Stomach (tissue), 8 donors: ENCODE measurements at regions not wholly inside any gene's neighbourhood (a gene's known extent, or its start where the extent isn't known, plus 50 kb on each side); places are given as distances from the start of the nearest gene placed in this dataset.

Source experiments
- DNase-seq, 2 donors: peaks; one replicate each; pipeline versions ENCODE4 v3.0.0 to v3.0.0-alpha.2; 2013 to 2019
- H3K27ac ChIP-seq, 5 donors: fragments of 200-600 bp in 4 of 5; sonication (generic) in 4 of 5; one replicate each; pipeline ENCODE4 v1.5.1; 2013 to 2019; ENCODE audit warnings: mild to moderate bottlenecking in 1 of 5, moderate library complexity in 1 of 5
- H3K27me3 ChIP-seq, 3 donors: fragments of 200-600 bp; sonication (generic); one replicate each; pipeline ENCODE4 v1.5.1; 2017 to 2019; ENCODE audit warnings: mixed run types in 1 of 3
- H3K36me3 ChIP-seq, 4 donors: fragments of 200-600 bp; sonication (generic); 1 replicate in 3 of 4; 2 replicates in 1 of 4; pipeline ENCODE4 v1.5.1; 2016 to 2019
- H3K4me1 ChIP-seq, 4 donors: fragments of 200-600 bp; sonication (generic); one replicate each; pipeline ENCODE4 v1.5.1; 2016 to 2019
- H3K4me3 ChIP-seq, 4 donors: fragments of 200-600 bp; sonication (generic) in 3 of 4; one replicate each; pipeline ENCODE4 v1.5.1; 2016 to 2019; ENCODE audit warnings: mild to moderate bottlenecking in 1 of 4
- H3K9me3 ChIP-seq, 4 donors: fragments of 200-600 bp; sonication (generic); one replicate each; pipeline ENCODE4 v1.5.1; 2016 to 2019
- CTCF ChIP-seq, 7 experiments: fragments of 450-650 bp in 4 of 7; fragments of 200-600 bp in 3 of 7; sonication (generic) in 3 of 7; IDR thresholded peaks; one replicate each; pipeline ENCODE4 v1.5.1; 2016 to 2019; ENCODE audit warnings: antibody characterized with exemption in 7 of 7, control low read depth in 2 of 7, mild to moderate bottlenecking in 1 of 7
- EP300 ChIP-seq: sonication (generic); formaldehyde crosslinking; IDR thresholded peaks from one replicate; pipeline ENCODE4 v1.6.1; 2017; ENCODE audit warnings: antibody characterized with exemption
- POLR2A ChIP-seq, 4 donors: fragments of 450-650 bp; IDR thresholded peaks; one replicate each; pipeline ENCODE4 v1.6.1; 2016; ENCODE audit warnings: antibody characterized with exemption in 4 of 4, control low read depth in 2 of 4, mild to moderate bottlenecking in 1 of 4, moderate library complexity in 1 of 4
- POLR2AphosphoS5 ChIP-seq, 3 donors: sonication (generic); formaldehyde crosslinking; IDR thresholded peaks; one replicate each; pipeline ENCODE4 v1.6.1; 2016; ENCODE audit warnings: antibody characterized with exemption in 3 of 3
- WGBS, 5 donors: extraction: QIAGEN DNeasy Blood & Tissue Kit in 3 of 5; methylation state at CpG; one replicate each; pipeline versions ENCODE4 v1.1.5 to v1.1.7; 2013 to 2018; 5-methylcytosine and 5-hydroxymethylcytosine counted together
- intact Hi-C: fragments of 100-400 bp; cut with DNase I; formaldehyde crosslinking; loops from one replicate; pipeline ENCODE4 v1.15.1; 2023; ENCODE audit warnings: low total_unique reads
- donor health status: healthy with polysubstance abuse.
- donor health status: Bipolar disorder and iron deficiency.
- donor health status: healthy.

GRCh38 chr11:106421676-106422292, 344.3 kb downstream of the AASDHPPT start:
- Histone ChIP-seq H3K36me3 (no peaks in the 10 kb centered on the region), H3K27me3 (no peaks in the 10 kb centered on the region), H3K9me3 (no peaks in the 10 kb centered on the region), H3K4me3 (no peak overlapping the region), H3K4me1 (no peaks in the 10 kb centered on the region), H3K27ac (no peak overlapping the region)
- 18 to 46% (median 34%) methylated on average over 1 of the region's 1 CpG for WGBS, 5 donors
- intact Hi-C loops: no loop called here
- no peak for DNase-seq
- TF ChIP-seq POLR2AphosphoS5 (IDR thresholded peaks at IDR 0.05) (no peak), CTCF (IDR thresholded peaks at IDR 0.05) (no peak)

- 58 to 71% (median 64%) methylated on average over 3 of the region's 3 CpGs for WGBS, 5 donors
Measured at GRCh38 chr11:106422583-106422982, 345.1 kb downstream of the AASDHPPT start.

GRCh38 chr11:106424111-106424510, 346.6 kb downstream of the AASDHPPT start:
- Histone ChIP-seq H3K9me3 (no peaks in the 10 kb centered on the region), H3K27me3 (no peaks in the 10 kb centered on the region), H3K27ac (no peak overlapping the region), H3K36me3 (no peaks in the 10 kb centered on the region), H3K4me1 (no peaks in the 10 kb centered on the region), H3K4me3 (no peak overlapping the region)
- WGBS, 5 donors: 72 to 83% (median 78%) methylated on average over 3 of the region's 3 CpGs
- intact Hi-C loops: no loop called here
- no peak for DNase-seq
- TF ChIP-seq POLR2A (IDR thresholded peaks at IDR 0.05) (no peak), POLR2AphosphoS5 (IDR thresholded peaks at IDR 0.05) (no peak), EP300 (no peak), CTCF (IDR thresholded peaks at IDR 0.05) (no peak)

More at GRCh38 chr11:106422583-106422982, 345.1 kb downstream of the AASDHPPT start:
- Histone ChIP-seq H3K27ac (no peak overlapping the region), H3K36me3 (no peaks in the 10 kb centered on the region), H3K27me3 (no peaks in the 10 kb centered on the region), H3K9me3 (no peaks in the 10 kb centered on the region), H3K4me3 (no peak overlapping the region), H3K4me1 (no peaks in the 10 kb centered on the region)
- intact Hi-C loops: no loop called here
- peak in 1 of 2 donors; percentile 22 for DNase-seq
- TF ChIP-seq EP300: no peak
- no peak for TF ChIP-seq CTCF (IDR thresholded peaks at IDR 0.05)

GRCh38 chr11:106425819-106426218, 348.4 kb downstream of the AASDHPPT start:
- H3K4me1 ChIP-seq: no peaks in the 10 kb centered on the region
- no peak overlapping the region for H3K4me3 ChIP-seq
- H3K27ac ChIP-seq: no peak overlapping the region
- DNase-seq: no peak
- WGBS, 5 donors: 69 to 91% (median 74%) methylated on average over 2 of the region's 2 CpGs
- intact Hi-C loops: no loop called here
- no peaks in the 10 kb centered on the region for H3K9me3 ChIP-seq
- no peak for TF ChIP-seq POLR2AphosphoS5 (IDR thresholded peaks at IDR 0.05)
- TF ChIP-seq CTCF (IDR thresholded peaks at IDR 0.05): no peak
- no peak for TF ChIP-seq EP300
- no peak for TF ChIP-seq POLR2A (IDR thresholded peaks at IDR 0.05)
- H3K36me3 ChIP-seq: no peaks in the 10 kb centered on the region
- H3K27me3 ChIP-seq: no peaks in the 10 kb centered on the region
